BLaER1 (cell line): ENCODE measurements at regions not wholly inside any gene's neighbourhood (a gene's known extent, or its start where the extent isn't known, plus 50 kb on each side); places are given as distances from the start of the nearest gene placed in this dataset.

Experiments
- H3K27ac ChIP-seq: shearing (Covaris generic); formaldehyde crosslinking; 2 replicates; pipeline ENCODE4 v1.8.1; 2022
- H3K27me3 ChIP-seq: shearing (Covaris generic); formaldehyde crosslinking; 2 replicates; pipeline ENCODE4 v1.8.1; 2022
- H3K36me3 ChIP-seq: shearing (Covaris generic); formaldehyde crosslinking; 2 replicates; pipeline ENCODE4 v1.8.1; 2022
- H3K4me1 ChIP-seq: shearing (Covaris generic); formaldehyde crosslinking; 2 replicates; pipeline ENCODE4 v1.8.1; 2022
- H3K4me2 ChIP-seq: shearing (Covaris generic); formaldehyde crosslinking; 2 replicates; pipeline ENCODE4 v1.8.1; 2022
- H3K4me3 ChIP-seq: shearing (Covaris generic); formaldehyde crosslinking; 2 replicates; pipeline ENCODE4 v1.8.1; 2022
- H3K9ac ChIP-seq: shearing (Covaris generic); formaldehyde crosslinking; 2 replicates; pipeline ENCODE4 v1.8.1; 2022
- H3K9me3 ChIP-seq: shearing (Covaris generic); formaldehyde crosslinking; 2 replicates; pipeline ENCODE4 v1.8.1; 2022
- H4K20me1 ChIP-seq: shearing (Covaris generic); formaldehyde crosslinking; 2 replicates; pipeline ENCODE4 v1.8.1; 2022
- Cebpa-rat ChIP-seq: shearing (Covaris generic); IDR thresholded peaks from 2 replicates; pipeline ENCODE4 v1.8.1; 2022

DNA sequence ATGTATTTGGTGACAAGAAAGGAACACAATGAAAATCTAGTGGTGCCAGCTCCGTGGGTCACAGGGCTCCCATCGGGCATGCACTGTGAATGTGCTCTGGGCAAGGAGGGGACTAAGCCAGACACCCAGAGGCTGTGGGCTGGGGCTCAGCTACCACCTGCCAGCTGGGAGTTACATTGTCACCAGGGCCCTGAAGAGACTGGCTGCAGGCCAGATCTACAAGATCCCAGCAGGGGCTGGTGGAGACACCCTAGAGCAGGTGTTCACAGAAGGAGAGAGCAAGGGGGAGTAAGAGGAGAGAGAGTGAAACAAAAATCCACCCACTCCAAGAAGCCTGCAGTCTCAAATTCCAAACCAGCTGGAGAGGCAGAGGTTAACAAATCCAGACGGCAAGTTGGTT lies 116.6 kb upstream of the ADCY1 start:
- H4K20me1 ChIP-seq: no peaks in the 10 kb centered on the region
- H3K36me3 ChIP-seq: no peaks in the 10 kb centered on the region
- no peak for TF ChIP-seq Cebpa-rat
- H3K27ac ChIP-seq: no peak overlapping the region
- H3K9me3 ChIP-seq: no peaks in the 10 kb centered on the region
- no peak overlapping the region for H3K4me3 ChIP-seq
- H3K4me1 ChIP-seq: peaks cover 12% of the 10 kb centered on the region; the same call in 1 of the 2 replicates
- no peak overlapping the region for H3K9ac ChIP-seq
- peak overlapping the region; percentile 10; the same call in 1 of the 2 replicates for H3K4me2 ChIP-seq
- no peaks in the 10 kb centered on the region for H3K27me3 ChIP-seq

DNA sequence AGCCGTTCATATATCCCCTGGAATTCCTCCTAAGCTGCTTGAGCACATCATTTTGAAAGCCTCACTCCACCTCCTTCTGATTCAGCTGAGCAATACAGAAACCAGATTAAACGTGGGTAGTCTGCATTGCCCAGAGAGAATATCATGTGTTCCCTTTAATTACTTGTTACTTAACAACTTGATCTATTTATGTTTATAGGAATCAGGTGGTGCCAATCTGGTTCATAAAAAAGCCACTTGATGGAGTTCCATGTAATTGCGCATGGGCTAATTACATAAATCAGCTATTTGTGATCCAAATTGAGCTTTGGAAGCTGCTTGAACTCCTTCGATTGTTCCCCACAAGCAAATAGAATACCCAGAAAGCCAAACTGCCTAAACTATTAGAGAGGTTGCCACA lies 114.7 kb upstream of the ADCY1 start:
- H3K9me3 ChIP-seq: peaks cover 4% of the 10 kb centered on the region
- H4K20me1 ChIP-seq: no peaks in the 10 kb centered on the region
- no peak for TF ChIP-seq Cebpa-rat
- no peaks in the 10 kb centered on the region for H3K36me3 ChIP-seq
- peaks cover 12% of the 10 kb centered on the region; the same call in 1 of the 2 replicates for H3K4me1 ChIP-seq
- no peak overlapping the region for H3K4me3 ChIP-seq
- H3K9ac ChIP-seq: no peak overlapping the region
- no peak overlapping the region for H3K4me2 ChIP-seq
- no peaks in the 10 kb centered on the region for H3K27me3 ChIP-seq
- H3K27ac ChIP-seq: no peak overlapping the region

DNA sequence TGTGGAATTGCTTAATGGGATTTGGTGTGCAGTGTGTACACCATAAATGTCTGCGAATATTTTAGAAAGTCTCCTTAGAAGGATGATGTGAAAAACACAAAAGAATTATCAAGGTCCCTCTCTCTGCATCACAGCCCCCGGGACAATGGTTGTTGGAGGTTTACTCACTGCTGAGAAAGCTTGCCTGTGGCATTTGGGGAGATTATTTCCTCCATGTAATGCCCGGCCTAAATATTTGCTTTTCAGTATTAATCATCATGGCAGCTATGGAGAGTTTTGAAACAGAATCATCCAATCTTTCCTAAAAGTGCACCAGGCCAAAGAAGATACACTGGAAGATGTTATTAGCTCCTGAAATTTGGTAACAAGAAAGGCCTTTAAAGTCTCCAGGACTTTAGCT lies 113.8 kb upstream of the ADCY1 start:
- Histone ChIP-seq H4K20me1 (no peaks in the 10 kb centered on the region), H3K27ac (no peak overlapping the region), H3K4me3 (no peak overlapping the region), H3K4me2 (no peak overlapping the region), H3K36me3 (no peaks in the 10 kb centered on the region), H3K27me3 (no peaks in the 10 kb centered on the region), H3K9me3 (peaks cover 4% of the 10 kb centered on the region), H3K9ac (no peak overlapping the region), H3K4me1 (peaks cover 12% of the 10 kb centered on the region; the same call in 1 of the 2 replicates)
- TF ChIP-seq Cebpa-rat: no peak

DNA sequence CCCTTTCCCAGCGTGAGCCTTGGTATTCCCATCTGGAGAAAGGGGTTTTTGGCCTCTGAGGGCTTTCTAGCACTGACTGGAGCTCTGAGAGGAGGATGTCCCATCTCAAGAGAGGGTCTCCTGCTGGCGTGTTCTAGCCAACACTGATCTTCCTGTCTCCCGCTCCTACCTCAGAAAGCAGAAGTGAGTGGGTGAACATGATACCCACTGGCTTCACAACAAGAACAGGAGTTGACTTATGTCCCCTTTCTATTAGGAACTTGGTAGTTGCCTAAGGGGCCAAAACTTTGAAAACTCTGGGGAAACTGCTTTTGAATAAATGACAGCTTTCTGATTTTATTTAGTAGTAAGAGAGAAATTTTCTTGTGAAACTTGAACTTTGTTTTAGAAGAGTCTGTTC lies 113.1 kb upstream of the ADCY1 start:
- no peak overlapping the region for H3K4me2 ChIP-seq
- no peak overlapping the region for H3K4me3 ChIP-seq
- H3K9me3 ChIP-seq: peaks cover 4% of the 10 kb centered on the region
- no peak overlapping the region for H3K27ac ChIP-seq
- H3K36me3 ChIP-seq: no peaks in the 10 kb centered on the region
- H3K9ac ChIP-seq: no peak overlapping the region
- no peak for TF ChIP-seq Cebpa-rat
- H4K20me1 ChIP-seq: no peaks in the 10 kb centered on the region
- H3K27me3 ChIP-seq: no peaks in the 10 kb centered on the region
- H3K4me1 ChIP-seq: peaks cover 12% of the 10 kb centered on the region; the same call in 1 of the 2 replicates

DNA sequence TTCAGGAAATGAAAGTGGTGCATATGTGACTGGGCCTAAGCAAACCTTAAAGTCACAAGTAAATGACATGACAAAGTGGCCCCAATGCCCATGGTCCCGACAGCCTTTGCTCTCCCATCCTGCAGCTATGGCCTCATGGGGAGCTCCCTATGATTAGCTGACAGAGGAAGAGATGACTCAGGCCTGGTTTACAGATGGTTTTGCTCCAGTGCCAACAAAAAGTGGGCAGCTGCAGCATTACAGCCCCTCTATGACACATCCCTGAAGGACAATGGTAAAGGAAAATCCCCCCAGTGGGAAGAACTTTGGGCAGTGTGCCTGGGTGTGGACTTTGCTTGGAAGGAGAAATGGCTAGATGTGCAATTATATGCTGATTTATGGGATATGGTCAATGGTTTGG lies 105.1 kb upstream of the ADCY1 start:
- no peaks in the 10 kb centered on the region for H4K20me1 ChIP-seq
- no peak overlapping the region for H3K27ac ChIP-seq
- no peaks in the 10 kb centered on the region for H3K4me1 ChIP-seq
- no peak overlapping the region for H3K4me2 ChIP-seq
- no peaks in the 10 kb centered on the region for H3K36me3 ChIP-seq
- H3K4me3 ChIP-seq: no peak overlapping the region
- peaks cover 4% of the 10 kb centered on the region; the same call in 1 of the 2 replicates for H3K9me3 ChIP-seq
- H3K9ac ChIP-seq: no peak overlapping the region
- no peaks in the 10 kb centered on the region for H3K27me3 ChIP-seq
- no peak for TF ChIP-seq Cebpa-rat

DNA sequence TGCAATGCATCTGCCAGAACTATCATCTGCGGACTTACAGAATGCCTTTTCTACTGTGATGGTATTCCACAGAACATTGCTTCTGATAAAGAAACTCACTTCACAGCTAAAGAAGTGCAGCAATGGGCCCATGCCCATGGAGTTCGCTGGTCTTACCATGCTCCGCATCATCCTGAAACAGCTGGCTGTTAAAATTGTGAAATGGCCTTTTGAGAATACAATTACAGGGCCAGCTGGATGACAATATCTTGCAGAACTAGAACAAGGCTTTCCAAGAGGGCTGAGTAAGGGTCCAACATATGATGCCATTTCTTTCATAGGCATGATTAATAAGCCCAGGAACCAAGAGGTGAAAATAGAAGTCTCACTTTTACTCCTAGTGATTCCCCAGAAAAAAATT lies 104.1 kb upstream of the ADCY1 start:
- Histone ChIP-seq H3K4me3 (no peak overlapping the region), H3K4me2 (no peak overlapping the region), H3K9me3 (peaks cover 4% of the 10 kb centered on the region; the same call in 1 of the 2 replicates), H3K9ac (no peak overlapping the region), H4K20me1 (no peaks in the 10 kb centered on the region), H3K4me1 (no peaks in the 10 kb centered on the region), H3K36me3 (no peaks in the 10 kb centered on the region), H3K27ac (no peak overlapping the region), H3K27me3 (no peaks in the 10 kb centered on the region)
- no peak for TF ChIP-seq Cebpa-rat

DNA sequence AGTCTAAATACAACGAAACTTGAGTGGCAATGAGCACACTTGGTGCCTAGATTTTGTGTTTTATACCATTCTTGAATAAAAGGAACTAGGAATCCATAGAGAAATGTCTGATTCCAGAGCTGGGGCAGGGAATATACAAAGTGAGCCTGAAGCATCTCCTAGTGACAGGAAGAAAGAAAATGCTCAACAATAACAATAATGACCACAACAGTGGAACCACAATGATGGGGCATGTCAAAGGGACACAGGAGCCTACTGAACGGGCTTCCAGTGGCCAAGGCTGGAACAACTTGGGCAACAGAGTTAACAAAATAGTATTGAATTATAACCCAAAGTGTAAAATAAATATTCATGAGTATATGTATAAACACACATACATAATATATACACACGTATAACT lies 94.4 kb upstream of the ADCY1 start:
- peaks cover 7% of the 10 kb centered on the region for H3K4me1 ChIP-seq
- no peaks in the 10 kb centered on the region for H3K27me3 ChIP-seq
- H3K4me2 ChIP-seq: no peak overlapping the region
- no peak overlapping the region for H3K9ac ChIP-seq
- H3K36me3 ChIP-seq: no peaks in the 10 kb centered on the region
- no peaks in the 10 kb centered on the region for H4K20me1 ChIP-seq
- H3K4me3 ChIP-seq: no peak overlapping the region
- H3K9me3 ChIP-seq: no peaks in the 10 kb centered on the region
- no peak overlapping the region for H3K27ac ChIP-seq
- no peak for TF ChIP-seq Cebpa-rat

DNA sequence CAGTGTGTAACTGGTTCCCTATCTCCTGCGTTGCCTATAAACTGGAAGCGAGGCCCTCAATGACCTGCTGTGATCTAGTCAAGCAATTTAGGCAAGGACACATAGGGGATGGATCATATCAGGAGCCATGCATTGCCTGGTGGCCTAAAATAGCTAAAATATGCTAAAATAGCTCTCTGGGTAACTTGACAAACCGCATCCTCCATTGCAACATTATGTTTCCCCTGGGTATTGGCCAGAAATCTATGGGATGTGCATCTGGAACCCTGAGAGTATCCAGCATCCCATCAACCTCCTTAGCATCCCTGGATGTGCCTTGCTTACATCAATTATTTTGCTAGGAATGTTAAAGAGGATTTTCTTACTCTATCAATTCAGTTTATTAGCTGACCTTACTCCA lies 91.7 kb upstream of the ADCY1 start:
- H3K36me3 ChIP-seq: no peaks in the 10 kb centered on the region

DNA sequence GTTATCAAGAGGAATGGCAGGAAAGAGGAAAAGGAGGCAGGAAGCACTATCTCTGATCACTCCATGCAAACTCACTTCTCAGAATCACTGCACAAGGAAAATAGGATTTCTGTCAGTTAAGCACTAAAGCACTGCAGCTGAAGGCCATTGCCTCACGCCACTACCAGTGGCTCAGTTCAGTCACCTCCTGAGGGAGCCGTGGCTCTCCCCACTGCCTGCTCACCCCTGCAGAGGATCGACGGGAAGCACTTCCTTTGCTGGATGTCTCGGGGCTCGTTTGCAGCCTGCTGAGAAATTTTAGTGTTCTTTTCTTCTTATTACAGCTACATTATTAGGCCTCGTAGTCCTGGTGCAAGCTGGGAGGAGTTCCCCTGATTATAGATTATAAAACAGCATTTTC lies 90.1 kb upstream of the ADCY1 start:
- H3K9ac ChIP-seq: no peak overlapping the region
- no peaks in the 10 kb centered on the region for H3K9me3 ChIP-seq
- no peak overlapping the region for H3K4me2 ChIP-seq
- H4K20me1 ChIP-seq: no peaks in the 10 kb centered on the region
- H3K36me3 ChIP-seq: no peaks in the 10 kb centered on the region
- no peak overlapping the region for H3K27ac ChIP-seq
- no peak overlapping the region for H3K4me3 ChIP-seq
- TF ChIP-seq Cebpa-rat: no peak
- H3K27me3 ChIP-seq: no peaks in the 10 kb centered on the region
- H3K4me1 ChIP-seq: peaks cover 7% of the 10 kb centered on the region

More for the DNA sequence above, 91.7 kb upstream of the ADCY1 start:
- no peak overlapping the region for H3K27ac ChIP-seq
- no peak for TF ChIP-seq Cebpa-rat
- H3K9ac ChIP-seq: no peak overlapping the region
- H3K4me3 ChIP-seq: no peak overlapping the region
- no peaks in the 10 kb centered on the region for H4K20me1 ChIP-seq
- peak overlapping the region; percentile 47 for H3K4me2 ChIP-seq
- peaks cover 7% of the 10 kb centered on the region for H3K4me1 ChIP-seq
- H3K27me3 ChIP-seq: no peaks in the 10 kb centered on the region
- H3K9me3 ChIP-seq: no peaks in the 10 kb centered on the region

DNA sequence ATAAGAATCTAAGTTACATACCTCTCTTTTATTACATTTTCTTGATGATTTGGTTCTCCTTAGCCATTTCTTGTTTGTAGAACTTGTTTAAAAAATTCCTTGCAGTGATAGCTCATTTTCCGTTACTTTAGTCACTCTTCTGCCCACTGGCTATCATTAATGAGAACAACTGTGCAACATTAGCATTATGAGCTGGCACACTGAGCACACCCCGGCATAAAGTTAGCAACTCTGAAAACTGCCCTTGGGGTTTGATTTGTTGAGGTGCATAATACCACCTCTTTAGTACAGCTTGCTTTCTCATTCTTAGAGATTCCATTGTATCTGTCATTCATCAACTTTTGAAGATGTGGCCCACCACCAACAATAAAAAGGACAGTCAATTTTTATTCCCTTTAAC lies 87.6 kb upstream of the ADCY1 start:
- no peaks in the 10 kb centered on the region for H4K20me1 ChIP-seq
- H3K9ac ChIP-seq: no peak overlapping the region
- TF ChIP-seq Cebpa-rat: no peak
- H3K4me3 ChIP-seq: no peak overlapping the region
- H3K27ac ChIP-seq: no peak overlapping the region
- H3K9me3 ChIP-seq: peaks cover 10% of the 10 kb centered on the region
- H3K4me2 ChIP-seq: no peak overlapping the region
- H3K36me3 ChIP-seq: no peaks in the 10 kb centered on the region
- H3K4me1 ChIP-seq: peaks cover 7% of the 10 kb centered on the region
- H3K27me3 ChIP-seq: no peaks in the 10 kb centered on the region

DNA sequence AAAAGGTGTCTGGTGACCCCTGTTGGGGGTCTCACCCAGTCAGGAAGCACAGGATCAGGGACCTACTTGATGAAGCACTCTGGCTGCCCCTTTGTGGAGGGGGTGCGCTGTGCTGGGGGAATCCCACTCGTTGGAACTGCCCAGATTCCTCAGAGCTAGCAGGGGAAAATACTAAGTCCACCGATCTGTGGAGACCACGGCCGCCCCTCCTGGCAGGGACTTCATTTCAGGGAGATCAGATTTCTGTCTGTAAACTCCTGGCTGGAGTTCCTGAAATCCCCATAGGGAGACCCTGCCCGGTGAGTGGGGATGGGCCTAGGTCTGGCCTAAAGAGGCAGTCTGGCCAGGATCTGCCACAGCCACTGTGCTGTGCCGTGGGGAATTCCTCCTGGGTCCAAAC lies 79.3 kb upstream of the ADCY1 start:
- Histone ChIP-seq H3K27me3 (no peaks in the 10 kb centered on the region), H3K9ac (no peak overlapping the region), H3K27ac (no peak overlapping the region), H4K20me1 (no peaks in the 10 kb centered on the region), H3K36me3 (no peaks in the 10 kb centered on the region), H3K4me2 (no peak overlapping the region), H3K9me3 (peaks cover 49% of the 10 kb centered on the region), H3K4me1 (no peaks in the 10 kb centered on the region), H3K4me3 (no peak overlapping the region)
- TF ChIP-seq Cebpa-rat: no peak
